Ureter (tissue), 1 donor: ENCODE measurements at regions not wholly inside any gene's neighbourhood (a gene's known extent, or its start where the extent isn't known, plus 50 kb on each side); places are given as distances from the start of the nearest gene placed in this dataset.
"Not testable (repeated sequence)": the region's sequence is repeated elsewhere in the genome, so short reads cannot be mapped to it uniquely, and the experiment has no call there.

Experiments
- DNase-seq: peaks from one replicate; pipeline ENCODE4 v3.0.0-alpha.2; 2020; ENCODE audit warnings: low spot score
- donor health status: DM: yes; HTN: yes; CAD: no.

GRCh38 chr7:63105978-63106377, 892.7 kb upstream of the ZNF722 start:
- DNase-seq = no peak

- no peak for DNase-seq
These were observed 891.9 kb upstream of the ZNF722 start for GRCh38 chr7:63106506-63107388.

GRCh38 chr7:63111511-63111910, 887.1 kb upstream of the ZNF722 start:
- DNase-seq = not testable (repeated sequence)

- no peak for DNase-seq
These were observed 885.6 kb upstream of the ZNF722 start for GRCh38 chr7:63112764-63113712.

GRCh38 chr7:63113713-63114285, 884.9 kb upstream of the ZNF722 start:
- no peak for DNase-seq

GRCh38 chr7:63114371-63114985, 884.2 kb upstream of the ZNF722 start:
- DNase-seq = no peak
